SU-DHL-6 (cell line): ENCODE measurements at regions not wholly inside any gene's neighbourhood (a gene's known extent, or its start where the extent isn't known, plus 50 kb on each side); places are given as distances from the start of the nearest gene placed in this dataset.

Experiments used
- H2AFZ ChIP-seq: fragments of 200-600 bp; sonication (generic); 2 replicates; pipeline ENCODE4 v1.6.1; 2014; ENCODE audit warnings: low read depth, mild to moderate bottlenecking, moderate library complexity, mixed read lengths, antibody characterized with exemption, low read length; ENCODE audit not compliant: severe bottlenecking
- H3F3A ChIP-seq: fragments of 200-600 bp; shearing (Covaris generic); 2 replicates; pipeline ENCODE4 v1.6.0; 2016; ENCODE audit warnings: antibody characterized with exemption, mild to moderate bottlenecking; ENCODE audit not compliant: insufficient read depth
- H3K27ac ChIP-seq: fragments of 200-600 bp; sonication (generic); 2 replicates; pipeline ENCODE4 v1.5.1; 2016; ENCODE audit warnings: low read depth, mild to moderate bottlenecking, low read length, moderate library complexity, mixed read lengths
- H3K27me3 ChIP-seq: fragments of 200-600 bp; sonication (generic), shearing (Covaris generic); 2 replicates; pipeline ENCODE4 v1.6.0; 2014; ENCODE audit warnings: mild to moderate bottlenecking, low read length
- H3K36me3 ChIP-seq: fragments of 200-600 bp; sonication (generic); 2 replicates; pipeline ENCODE4 v1.6.1; 2014; ENCODE audit warnings: mild to moderate bottlenecking, low read length, mixed read lengths
- H3K4me2 ChIP-seq: fragments of 300-600, 200-600 bp; shearing (Covaris generic), sonication (generic); 2 replicates; pipeline ENCODE4 v1.6.0; 2014; ENCODE audit warnings: low read length, low read depth, mild to moderate bottlenecking; ENCODE audit not compliant: poor library complexity, severe bottlenecking
- H3K4me3 ChIP-seq: fragments of 200-600 bp; sonication (generic); 2 replicates; pipeline ENCODE4 v1.5.1; 2014; ENCODE audit warnings: antibody characterized with exemption, low read length, mild to moderate bottlenecking, mixed read lengths; ENCODE audit not compliant: insufficient read depth, poor library complexity, severe bottlenecking
- H3K79me2 ChIP-seq: fragments of 200-600 bp; sonication (generic); 2 replicates; pipeline ENCODE4 v1.6.1; 2014; ENCODE audit warnings: mild to moderate bottlenecking, low read length, moderate library complexity; ENCODE audit not compliant: insufficient read depth
- H3K9ac ChIP-seq: fragments of 200-600 bp; sonication (generic); 2 replicates; pipeline ENCODE4 v1.7.0; 2014; ENCODE audit warnings: mild to moderate bottlenecking, low read length
- H3K9me2 ChIP-seq: fragments of 200-600 bp; sonication (generic); replicated peaks from 2 replicates; pipeline ENCODE4 v1.6.1; 2014; ENCODE audit warnings: low read length; ENCODE audit not compliant: insufficient read depth
- H3K9me3 ChIP-seq: fragments of 200-600 bp; sonication (generic); 2 replicates; pipeline ENCODE4 v1.6.1; 2014; ENCODE audit warnings: low read length, mixed read lengths; ENCODE audit not compliant: insufficient read depth
- H4K20me1 ChIP-seq: fragments of 200-600 bp; sonication (generic); 2 replicates; pipeline ENCODE4 v1.6.1; 2014; ENCODE audit warnings: low read depth, mild to moderate bottlenecking, antibody characterized with exemption, low read length, moderate library complexity, mixed read lengths
- EZH2phosphoT487 ChIP-seq: fragments of 200-600 bp; sonication (generic), shearing (Covaris generic); conservative IDR thresholded peaks from 2 replicates; pipeline ENCODE4 v1.6.1; 2018; ENCODE audit warnings: mild to moderate bottlenecking, antibody characterized with exemption, low read length, moderate library complexity, mixed read lengths
- TF ChIP-seq, protein P1 (sequence below): fragments of 200-600 bp; sonication (generic); IDR thresholded peaks from one replicate; pipeline ENCODE4 v1.5.1; 2017; ENCODE audit warnings: antibody characterized with exemption, mild to moderate bottlenecking, low read length, moderate library complexity; ENCODE audit not compliant: insufficient read depth, poor library complexity, severe bottlenecking

DNA sequence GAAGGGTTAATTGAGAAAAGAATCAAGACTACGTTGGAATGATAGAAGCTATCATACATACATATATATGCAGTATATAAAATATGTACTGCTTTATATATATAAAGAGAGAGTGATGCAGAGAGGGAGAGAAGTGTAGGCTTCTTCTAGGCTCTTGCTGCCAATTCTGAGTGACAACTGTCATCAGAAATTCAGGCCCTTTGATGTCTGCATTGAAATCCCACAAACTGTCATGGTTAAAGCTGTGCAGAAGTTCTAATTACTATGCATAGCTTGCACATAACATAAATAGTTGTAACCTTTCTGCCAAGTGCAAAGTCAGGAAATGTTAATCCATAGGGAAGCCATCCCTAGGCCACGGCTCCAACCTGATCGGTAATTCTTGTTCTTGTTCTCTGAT lies 251.0 kb downstream of the STIM2 start:
- Histone ChIP-seq H2AFZ (no peak overlapping the region), H3K79me2 (no peaks in the 10 kb centered on the region), H3K9me3 (no peaks in the 10 kb centered on the region), H3K27me3 (no peaks in the 10 kb centered on the region), H4K20me1 (no peaks in the 10 kb centered on the region), H3K9ac (no peak overlapping the region), H3K4me2 (no peak overlapping the region), H3K36me3 (no peaks in the 10 kb centered on the region), H3F3A (no peaks in the 10 kb centered on the region), H3K27ac (no peak overlapping the region), H3K4me3 (no peak overlapping the region), H3K9me2 (no peaks in the 10 kb centered on the region)
- TF ChIP-seq, protein P1, sequence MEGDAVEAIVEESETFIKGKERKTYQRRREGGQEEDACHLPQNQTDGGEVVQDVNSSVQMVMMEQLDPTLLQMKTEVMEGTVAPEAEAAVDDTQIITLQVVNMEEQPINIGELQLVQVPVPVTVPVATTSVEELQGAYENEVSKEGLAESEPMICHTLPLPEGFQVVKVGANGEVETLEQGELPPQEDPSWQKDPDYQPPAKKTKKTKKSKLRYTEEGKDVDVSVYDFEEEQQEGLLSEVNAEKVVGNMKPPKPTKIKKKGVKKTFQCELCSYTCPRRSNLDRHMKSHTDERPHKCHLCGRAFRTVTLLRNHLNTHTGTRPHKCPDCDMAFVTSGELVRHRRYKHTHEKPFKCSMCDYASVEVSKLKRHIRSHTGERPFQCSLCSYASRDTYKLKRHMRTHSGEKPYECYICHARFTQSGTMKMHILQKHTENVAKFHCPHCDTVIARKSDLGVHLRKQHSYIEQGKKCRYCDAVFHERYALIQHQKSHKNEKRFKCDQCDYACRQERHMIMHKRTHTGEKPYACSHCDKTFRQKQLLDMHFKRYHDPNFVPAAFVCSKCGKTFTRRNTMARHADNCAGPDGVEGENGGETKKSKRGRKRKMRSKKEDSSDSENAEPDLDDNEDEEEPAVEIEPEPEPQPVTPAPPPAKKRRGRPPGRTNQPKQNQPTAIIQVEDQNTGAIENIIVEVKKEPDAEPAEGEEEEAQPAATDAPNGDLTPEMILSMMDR: no peak
- no peak for TF ChIP-seq EZH2phosphoT487

DNA sequence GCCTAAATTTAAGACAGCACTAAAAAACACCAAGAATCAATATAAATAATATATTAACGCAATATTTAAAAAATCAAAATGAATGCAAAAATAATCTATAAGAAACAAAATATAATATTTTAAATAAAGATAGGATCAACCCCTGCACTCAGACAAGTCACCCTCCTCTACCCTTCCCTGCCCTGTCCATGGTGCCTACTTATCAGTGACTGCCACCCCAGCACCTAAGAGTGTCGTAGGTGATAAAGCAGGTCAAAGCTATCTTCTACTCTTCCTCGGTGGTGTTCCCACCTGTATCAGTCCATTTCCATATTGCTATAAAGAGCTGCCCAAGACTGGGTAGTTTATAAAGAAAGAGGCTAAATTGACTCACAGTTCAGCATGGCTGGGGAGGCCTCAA lies 251.9 kb downstream of the STIM2 start:
- Histone ChIP-seq H3K27ac (no peak overlapping the region), H3K9me2 (no peaks in the 10 kb centered on the region), H3K4me2 (no peak overlapping the region), H2AFZ (no peak overlapping the region), H3K9me3 (no peaks in the 10 kb centered on the region), H3K4me3 (no peak overlapping the region), H3K27me3 (no peaks in the 10 kb centered on the region), H4K20me1 (no peaks in the 10 kb centered on the region), H3K9ac (no peak overlapping the region), H3K36me3 (no peaks in the 10 kb centered on the region), H3F3A (no peaks in the 10 kb centered on the region), H3K79me2 (no peaks in the 10 kb centered on the region)
- no peak for TF ChIP-seq EZH2phosphoT487
- TF ChIP-seq, protein P1: no peak

DNA sequence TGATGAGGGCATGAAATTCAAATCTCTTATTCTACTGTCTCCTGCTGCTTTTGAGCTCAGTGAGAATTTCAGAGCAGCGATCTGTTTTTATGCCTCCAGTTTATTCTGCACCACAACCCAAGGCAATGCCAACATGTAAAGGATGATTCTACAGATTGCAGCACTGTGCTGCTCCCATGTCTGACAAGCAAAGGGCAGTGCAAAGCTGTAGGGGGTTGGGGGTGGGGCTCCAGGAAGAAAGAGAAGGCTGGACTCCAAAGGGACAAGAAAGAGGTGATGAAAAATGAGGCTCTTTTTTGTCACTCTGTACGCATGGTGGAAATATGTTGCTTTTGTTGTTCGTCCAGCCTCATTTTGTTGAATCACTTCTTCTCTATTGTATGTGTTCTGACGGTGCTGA lies 254.6 kb downstream of the STIM2 start:
- Histone ChIP-seq H3K9ac (no peak overlapping the region), H3K9me3 (no peaks in the 10 kb centered on the region), H3K4me3 (no peak overlapping the region), H3F3A (no peaks in the 10 kb centered on the region), H3K4me2 (no peak overlapping the region), H2AFZ (no peak overlapping the region), H3K27me3 (no peaks in the 10 kb centered on the region), H3K36me3 (no peaks in the 10 kb centered on the region), H3K9me2 (no peaks in the 10 kb centered on the region), H3K27ac (no peak overlapping the region), H4K20me1 (no peaks in the 10 kb centered on the region), H3K79me2 (no peaks in the 10 kb centered on the region)
- TF ChIP-seq EZH2phosphoT487: no peak
- TF ChIP-seq, protein P1: no peak
